ENCODE measurements at regions not wholly inside any gene's neighbourhood (a gene's known extent, or its start where the extent isn't known, plus 50 kb on each side); places are given as distances from the start of the nearest gene placed in this dataset.
"Not testable (repeated sequence)": the region's sequence is repeated elsewhere in the genome, so short reads cannot be mapped to it uniquely, and the experiment has no call there.

DNA sequence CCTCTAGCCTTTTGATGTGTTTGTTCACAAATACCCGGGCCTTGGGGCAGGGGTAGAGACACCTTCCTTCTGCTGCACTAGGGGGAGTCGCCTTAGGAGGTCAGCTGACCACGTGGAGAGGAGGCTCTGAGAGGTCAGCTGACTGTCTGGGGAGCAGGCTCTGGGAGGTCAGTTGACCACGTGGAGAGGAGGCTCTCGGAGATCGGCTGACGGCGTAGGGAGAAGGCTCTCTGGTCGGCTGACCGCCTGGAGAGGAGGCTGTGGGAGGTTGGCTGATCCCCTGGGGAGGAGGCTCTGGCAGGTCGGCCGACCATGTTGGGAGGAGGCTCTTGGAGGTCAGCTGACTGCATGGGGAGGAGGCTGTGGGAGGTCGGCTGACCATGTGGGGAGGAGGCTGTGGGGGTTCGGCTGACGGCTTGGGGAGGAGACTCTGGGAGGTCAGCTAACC, 59.6 kb upstream of the LYZL1 start:
- DNase-seq: no peak

DNA sequence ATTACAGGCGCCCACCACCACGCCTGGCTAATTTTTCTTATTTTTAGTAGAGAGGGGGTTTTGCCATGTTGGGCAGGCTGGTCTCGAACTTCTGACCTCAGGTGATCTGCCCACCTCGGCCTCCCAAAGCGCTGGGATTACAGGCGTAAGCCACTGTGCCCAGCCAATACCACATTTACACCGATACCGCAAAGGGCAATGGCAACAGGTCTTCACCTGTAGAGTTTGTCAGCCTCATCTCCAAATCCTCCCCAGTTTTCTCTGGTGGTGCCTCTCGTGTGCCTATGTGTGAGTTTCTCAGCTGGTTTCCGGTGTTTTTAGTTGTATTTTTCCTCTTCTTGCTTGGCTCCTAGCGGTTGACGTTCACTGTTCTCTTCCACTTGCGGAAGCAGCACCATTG, 52.0 kb upstream of the LYZL1 start:
- not testable (repeated sequence) for DNase-seq

DNA sequence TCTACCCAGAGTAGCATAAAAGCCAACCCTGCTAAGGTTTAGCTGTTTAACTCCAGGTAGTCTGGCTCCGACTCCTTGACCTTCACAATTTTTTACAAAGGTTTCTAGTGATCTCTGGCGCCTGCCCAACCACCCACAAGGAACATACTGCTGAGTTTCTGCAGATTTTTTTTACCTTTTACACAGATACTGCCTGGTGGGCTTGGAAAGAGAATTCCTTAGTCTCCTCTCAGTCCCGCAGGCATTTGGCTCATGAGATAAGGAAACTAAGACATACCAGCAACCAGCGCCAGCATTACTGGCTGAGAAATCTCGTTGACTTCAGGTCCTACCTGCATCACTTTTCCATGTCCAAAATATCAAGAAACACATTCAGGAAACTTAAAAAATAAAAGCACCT, 51.1 kb upstream of the LYZL1 start:
- no peak for DNase-seq

DNA sequence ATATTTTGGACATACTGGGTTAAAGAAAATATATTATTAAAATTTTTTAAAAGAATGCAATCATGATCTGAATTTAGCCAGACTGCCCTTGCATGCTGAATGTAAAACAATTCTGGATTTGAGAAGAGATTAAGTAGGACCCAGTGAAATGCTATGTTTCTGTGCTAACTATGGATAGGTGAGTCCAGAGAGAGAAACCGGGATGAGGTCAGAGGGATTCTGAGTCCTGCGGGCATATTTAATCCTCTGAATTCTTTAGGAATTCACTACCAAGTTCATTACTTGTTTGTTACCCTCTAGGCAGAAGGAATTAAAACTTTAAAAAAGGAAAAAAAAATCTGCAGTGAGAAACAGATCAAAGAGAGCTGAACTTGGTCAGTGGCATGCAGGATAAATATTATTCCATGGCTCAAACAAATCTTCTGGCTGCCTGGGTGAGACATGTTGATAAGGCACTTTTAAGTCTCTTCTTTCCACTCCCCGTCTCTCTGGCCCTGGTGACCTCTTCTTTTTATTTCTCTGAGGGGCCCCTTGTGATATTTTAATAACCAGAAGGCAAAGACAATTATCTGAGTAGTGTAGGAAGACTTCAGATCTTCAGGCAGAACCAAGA, 50.2 kb upstream of the LYZL1 start:
- DNase-seq: no peak

Data from stimulated activated CD4-positive, alpha-beta T cell treated with anti-CD3 and anti-CD28 coated beads, Interleukin-2, amount 100 ng/mL, for 24 hours (primary cell).